ENCODE measurements at regions not wholly inside any gene's neighbourhood (a gene's known extent, or its start where the extent isn't known, plus 50 kb on each side); places are given as distances from the start of the nearest gene placed in this dataset.
A peak's percentile ranks its signal among the peaks of the same experiment; 100 is the strongest.
"Not testable (repeated sequence)": the region's sequence is repeated elsewhere in the genome, so short reads cannot be mapped to it uniquely, and the experiment has no call there.

DNA sequence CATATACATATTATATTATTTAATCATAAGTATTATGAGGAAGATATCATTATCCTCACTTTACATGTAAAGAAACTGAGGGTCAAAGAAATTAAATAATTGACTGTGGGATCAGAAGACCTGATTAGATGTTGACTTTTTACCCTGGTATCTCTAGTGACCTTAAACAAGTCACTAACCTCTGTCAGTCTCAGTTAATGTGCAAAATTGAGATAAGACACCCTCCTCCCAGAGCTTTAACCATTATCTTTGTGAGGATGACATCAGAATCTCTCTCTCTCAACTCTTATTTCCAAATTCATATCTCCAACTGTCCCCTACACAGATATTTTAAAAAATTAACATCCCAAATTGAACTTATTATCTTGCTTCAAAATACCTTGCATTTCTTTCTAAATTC lies 177.8 kb downstream of the KLHL28 start:
- no peak for FAIRE-seq

DNA sequence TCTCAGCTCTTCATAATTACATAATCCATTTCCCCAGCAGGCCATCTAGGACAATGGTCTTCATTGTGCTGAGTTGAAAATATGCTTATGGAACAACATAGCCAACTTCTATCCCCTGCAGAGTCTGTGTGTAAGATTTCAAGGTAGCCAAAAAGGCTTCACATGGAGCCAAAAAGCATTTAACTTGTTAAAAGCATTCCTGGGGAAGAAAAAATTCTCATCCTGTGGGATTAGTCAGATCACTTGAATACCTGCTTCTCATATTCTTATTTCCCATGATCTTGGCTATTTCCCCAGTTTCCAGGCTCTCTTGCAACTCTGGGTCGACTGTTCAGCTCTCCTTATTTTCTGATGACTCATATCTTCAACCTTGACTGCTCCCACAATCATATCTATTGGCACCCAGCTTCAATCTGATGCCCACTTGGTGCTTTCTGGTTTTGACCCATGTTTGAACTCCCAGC lies 178.9 kb downstream of the KLHL28 start:
- no peak for FAIRE-seq

DNA sequence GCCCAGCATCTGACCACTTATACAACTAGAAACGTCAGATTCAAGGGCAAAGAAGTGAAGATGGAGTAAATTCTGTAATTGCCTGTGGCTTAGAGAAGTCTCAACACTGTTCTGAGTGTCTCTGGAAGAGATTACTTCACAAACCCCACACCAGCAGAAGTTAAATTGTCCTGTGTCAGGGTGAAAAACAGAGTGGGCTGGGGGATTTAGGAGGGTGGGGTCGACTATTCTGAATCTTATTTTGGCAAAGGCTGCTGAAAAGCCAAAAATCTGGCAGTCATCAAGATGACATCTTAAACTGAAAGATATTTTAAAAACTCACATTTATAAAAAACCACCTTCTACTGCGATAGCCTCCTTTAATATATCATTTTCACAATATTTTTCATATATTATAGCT lies 180.8 kb downstream of the KLHL28 start:
- no peak for FAIRE-seq

- peak; percentile 99 for FAIRE-seq
These were observed 183.1 kb downstream of the KLHL28 start for GRCh38 chr14:44778604-44779003.

DNA sequence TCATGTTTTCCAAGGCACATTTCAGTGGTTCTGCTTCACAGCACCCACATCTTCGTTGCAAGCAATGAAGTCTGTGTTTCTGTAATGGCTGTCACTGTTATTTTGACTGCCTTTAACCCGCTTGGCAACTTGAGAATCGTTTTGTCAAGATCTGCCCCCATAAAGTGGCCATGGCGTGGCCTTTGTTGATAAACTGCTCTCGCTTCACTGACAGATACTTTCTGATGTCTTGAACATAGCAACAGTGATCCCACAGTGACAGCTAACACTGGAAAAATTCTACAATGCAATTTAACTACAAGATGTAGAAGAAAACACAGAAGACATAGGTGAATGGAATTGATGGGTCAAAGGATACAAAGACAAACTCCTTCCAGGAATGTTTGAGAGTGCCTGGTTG lies 184.2 kb downstream of the KLHL28 start:
- no peak for FAIRE-seq

DNA sequence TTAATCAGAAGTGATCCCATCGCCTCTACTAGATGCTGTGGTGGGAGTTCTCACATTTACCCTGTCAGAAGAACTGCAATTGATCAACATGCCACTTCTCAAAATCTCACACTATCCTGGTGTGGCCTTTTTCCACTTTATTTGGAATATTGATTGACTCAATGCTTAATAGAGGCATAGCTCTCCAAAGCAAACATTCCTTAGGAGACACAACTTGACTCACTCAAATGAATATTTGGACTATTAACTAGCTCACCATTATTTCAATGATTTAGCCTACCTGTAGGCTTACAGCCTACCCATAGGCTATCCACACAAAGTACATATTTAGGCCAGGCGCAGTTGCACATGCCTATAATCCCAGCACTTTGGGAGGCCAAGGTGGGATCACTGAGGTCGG lies 186.5 kb downstream of the KLHL28 start:
- no peak for FAIRE-seq

DNA sequence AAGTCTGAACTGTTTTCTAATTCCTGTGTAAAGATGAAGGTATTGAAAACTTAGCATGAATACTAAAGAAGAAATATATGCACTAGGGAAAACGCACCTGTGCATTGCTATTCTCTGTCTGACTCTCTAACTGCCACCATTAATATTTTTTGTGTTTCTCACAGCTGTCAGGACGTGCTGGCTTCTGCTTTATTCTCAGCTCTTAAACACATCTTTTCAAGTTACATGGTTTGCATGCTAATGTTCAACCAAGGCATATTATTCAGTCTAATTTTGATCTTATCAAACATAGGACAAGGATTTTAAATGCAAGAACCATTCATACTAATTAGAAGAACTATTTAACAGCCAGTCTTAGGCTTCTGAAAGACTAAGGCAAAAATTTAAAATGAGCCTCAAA lies 187.4 kb downstream of the KLHL28 start:
- FAIRE-seq = no peak

DNA sequence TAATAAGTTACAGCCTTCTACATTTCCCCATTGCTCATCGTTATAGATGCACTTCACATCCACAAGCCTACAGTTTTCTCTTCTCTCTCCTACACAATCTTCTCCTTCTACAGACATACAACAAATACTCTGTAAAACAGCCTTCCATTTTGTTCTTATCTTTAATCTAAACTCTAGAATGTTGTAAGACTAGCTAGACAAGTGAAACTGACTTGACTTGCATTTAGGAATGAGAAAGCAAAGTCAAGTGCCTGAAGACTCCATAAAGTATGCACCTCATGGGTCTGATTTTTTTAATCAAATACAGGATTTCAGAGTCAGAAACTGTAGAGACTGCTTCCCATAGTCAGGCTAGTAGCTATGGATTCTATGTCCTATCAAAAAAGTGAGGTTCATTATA lies 190.3 kb downstream of the KLHL28 start:
- FAIRE-seq = no peak

GRCh38 chr14:44770201-44770600 lies 191.5 kb downstream of the KLHL28 start:
- no peak for FAIRE-seq

DNA sequence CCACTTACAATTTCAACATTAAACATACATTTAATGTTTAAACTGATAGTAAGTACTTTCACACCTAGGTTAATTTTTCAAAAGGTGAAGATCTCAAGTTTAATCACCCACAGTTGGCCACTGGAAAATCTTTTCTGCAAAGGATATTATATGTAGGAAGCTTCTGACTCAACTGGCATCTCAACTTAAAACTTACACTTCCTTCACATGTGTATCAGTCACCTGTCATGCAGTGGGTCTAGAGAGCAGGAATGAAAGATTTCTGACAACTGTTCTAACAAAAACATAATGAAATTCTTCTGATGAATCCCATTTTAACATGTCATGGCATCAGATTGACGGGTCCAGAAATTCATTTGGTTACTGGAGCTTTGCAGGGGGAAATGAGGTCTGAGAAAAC lies 192.8 kb downstream of the KLHL28 start:
- no peak for FAIRE-seq

GRCh38 chr14:44767646-44768173 lies 194.0 kb downstream of the KLHL28 start:
- FAIRE-seq = no peak

DNA sequence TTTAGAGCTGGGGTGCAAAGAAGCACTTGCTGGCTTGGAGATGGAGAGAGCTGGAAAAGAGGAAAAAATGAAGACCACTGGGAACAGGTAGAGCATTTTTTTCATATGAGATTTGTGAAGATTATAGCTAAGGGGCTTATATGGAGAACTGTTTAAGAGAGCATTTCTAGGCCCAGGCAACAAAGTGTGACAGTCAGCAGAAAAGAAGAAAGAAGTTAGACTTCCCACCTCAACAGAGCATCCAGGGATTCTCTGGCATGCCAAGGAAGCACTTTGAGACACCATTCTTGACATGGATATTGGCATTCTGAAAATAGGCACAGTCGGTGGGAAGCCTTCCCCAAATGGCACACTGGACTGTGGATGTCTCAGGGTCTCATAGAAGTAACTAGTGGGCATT lies 195.5 kb downstream of the KLHL28 start:
- FAIRE-seq = no peak

- FAIRE-seq = no peak
These were observed 198.4 kb downstream of the KLHL28 start for GRCh38 chr14:44763356-44763755.

GRCh38 chr14:44759277-44759676 lies 202.5 kb downstream of the KLHL28 start:
- no peak for FAIRE-seq

DNA sequence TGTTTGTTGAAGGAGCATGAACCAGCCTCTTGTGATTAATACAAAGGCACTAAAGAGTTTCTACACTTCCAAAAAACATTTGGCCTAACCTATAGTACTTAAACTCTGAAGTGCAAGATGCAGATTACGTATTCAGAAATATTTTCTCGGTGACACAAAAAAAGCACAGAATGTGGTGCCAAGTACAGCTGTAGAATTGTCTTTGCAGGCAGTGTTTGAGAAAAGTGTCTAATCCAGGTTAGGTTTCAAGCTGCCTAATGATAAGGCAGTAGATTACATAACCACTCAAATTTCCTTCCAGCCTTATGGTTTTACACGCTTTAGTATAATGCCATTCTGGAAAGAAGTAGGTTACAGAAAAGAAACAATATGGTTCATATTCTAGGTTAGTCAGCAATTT lies 205.2 kb downstream of the KLHL28 start:
- no peak for FAIRE-seq

DNA sequence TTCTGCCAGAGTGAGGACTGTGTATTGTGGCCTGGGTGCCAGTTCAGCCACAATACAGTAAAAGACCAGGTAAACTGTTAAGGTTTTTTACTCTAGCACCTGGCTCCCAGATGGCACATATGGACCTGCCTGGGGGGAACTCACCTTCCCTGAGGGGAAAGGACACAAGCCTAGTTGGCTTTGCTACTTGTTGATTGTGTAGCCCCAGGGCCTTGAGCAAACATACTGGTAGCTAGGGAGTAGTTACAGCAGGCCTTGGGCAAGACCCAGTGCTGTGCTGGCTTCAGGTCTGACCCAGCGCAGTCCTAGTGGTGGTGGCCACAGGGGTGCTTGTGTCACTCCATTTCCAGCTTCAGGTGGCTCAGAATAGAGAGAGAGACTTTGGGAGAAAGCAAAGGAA lies 216.4 kb downstream of the KLHL28 start:
- FAIRE-seq = no peak

DNA sequence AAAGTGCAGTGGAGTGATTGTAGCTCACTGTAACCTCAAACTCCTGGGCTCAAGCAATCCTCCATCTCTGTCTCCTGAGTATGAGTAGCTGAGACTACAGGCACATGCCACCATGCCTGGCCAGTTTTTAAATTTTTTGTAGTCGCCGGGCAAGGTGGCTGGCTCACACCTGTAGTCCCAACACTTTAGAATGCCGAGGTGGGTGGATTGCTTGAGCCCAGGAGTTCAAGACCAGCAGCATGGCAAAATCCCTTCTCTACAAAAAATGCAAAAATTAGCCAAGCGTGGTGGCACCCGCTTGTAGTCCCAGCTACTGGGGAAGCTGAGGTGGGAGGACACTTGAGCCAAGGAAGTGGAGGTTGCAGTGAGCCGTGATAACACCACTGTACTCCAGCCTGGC lies 219.5 kb downstream of the KLHL28 start:
- no peak for FAIRE-seq

GRCh38 chr14:44741431-44741830 lies 220.3 kb downstream of the KLHL28 start:
- FAIRE-seq = no peak

DNA sequence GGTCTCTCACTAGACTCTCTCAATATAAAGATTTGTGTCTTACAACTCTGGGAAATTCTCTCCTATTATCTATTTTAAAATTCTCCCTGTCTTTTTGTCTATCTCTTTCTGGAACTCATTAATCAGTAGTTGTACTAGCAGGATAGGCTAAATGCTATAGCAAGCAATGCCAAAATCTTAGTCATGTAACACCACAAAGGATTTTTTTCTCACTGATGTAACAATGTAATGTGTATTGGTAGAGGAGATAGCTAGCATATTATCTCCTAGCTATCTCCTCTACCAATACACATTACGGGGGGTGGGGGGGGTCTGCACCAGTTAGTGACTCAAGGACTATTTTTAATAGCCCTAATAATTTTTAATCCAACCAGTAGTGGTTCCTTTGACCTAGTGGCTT lies 225.4 kb downstream of the KLHL28 start:
- no peak for FAIRE-seq

GRCh38 chr14:44732144-44732543 lies 225.1 kb upstream of the FSCB start:
- FAIRE-seq = no peak

DNA sequence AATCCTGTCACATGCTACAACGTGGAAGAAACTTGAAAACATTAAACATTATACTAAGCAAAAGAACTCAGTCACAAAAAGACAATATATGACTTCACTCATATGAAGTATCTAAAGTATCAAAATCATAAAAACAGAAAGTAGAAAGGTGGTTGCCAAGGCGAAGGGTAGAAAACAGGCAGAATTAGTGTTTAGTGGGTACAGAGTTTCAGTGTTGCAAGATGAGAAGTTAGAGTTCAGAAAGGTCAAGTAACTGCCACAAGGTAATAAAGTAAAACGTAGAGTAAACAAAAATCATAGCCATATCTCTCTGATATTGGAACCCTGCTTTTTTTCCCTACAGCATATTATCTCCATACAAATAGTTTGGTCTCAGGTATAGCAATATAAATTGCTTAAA lies 223.8 kb upstream of the FSCB start:
- no peak for FAIRE-seq

DNA sequence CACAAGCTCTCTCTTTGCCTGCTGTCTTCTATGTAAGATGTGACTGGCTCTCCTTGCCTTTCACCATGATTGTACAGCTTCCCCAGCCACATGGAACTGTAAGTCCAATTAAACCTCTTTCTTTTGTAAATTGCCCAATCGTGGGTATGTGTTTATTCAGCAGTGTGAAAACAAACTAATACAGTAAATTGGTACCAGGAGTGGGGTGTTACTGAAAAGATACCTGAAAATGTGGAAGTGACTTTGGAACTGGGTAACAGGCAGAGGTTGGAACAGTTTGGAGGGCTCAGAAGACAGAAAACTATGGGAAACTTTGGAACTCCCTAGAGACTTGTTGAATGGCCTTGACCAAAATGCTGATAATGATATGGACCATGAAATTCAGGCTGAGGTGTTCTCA lies 214.3 kb upstream of the FSCB start:
- FAIRE-seq = not testable (repeated sequence)

DNA sequence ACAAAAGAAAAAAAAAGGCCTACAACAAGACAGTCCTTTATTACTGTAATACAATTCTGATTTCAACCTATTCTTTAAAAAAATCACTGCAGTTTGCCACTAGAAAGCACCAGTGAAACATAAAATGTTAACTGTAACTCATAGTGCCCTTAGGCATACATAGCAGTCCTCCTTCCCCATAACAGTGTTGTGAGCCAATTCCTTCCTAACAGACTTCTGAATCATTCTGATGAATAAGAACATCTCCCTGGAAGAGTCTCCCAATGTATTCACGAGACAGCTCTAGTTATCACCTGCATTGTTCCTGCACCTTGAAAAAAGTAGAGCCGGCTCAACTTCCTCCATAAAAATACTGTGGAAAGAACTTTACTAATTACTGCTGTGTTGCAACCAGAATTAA lies 213.6 kb upstream of the FSCB start:
- no peak for FAIRE-seq

- no peak for FAIRE-seq
These were observed 205.1 kb upstream of the FSCB start for GRCh38 chr14:44712024-44712815.

Measured in endometrium (tissue), 2 donors.